ACC112 (cell line): ENCODE measurements at regions not wholly inside any gene's neighbourhood (a gene's known extent, or its start where the extent isn't known, plus 50 kb on each side); places are given as distances from the start of the nearest gene placed in this dataset.

ENCODE experiments used
- H2AFZ ChIP-seq: fragments of 200-600 bp; sonication (generic); one replicate; pipeline ENCODE4 v1.6.0; 2017; ENCODE audit warnings: antibody characterized with exemption, low read length; ENCODE audit not compliant: unreplicated experiment
- H3K27ac ChIP-seq: fragments of 200-600 bp; sonication (generic); 2 replicates; pipeline ENCODE4 v1.5.1; 2014; ENCODE audit warnings: low read depth, mild to moderate bottlenecking, antibody characterized with exemption, low read length, moderate library complexity
- H3K27me3 ChIP-seq: fragments of 200-600 bp; sonication (generic); 2 replicates; pipeline ENCODE4 v1.6.1; 2014; ENCODE audit warnings: mild to moderate bottlenecking, antibody characterized with exemption, low read length, moderate library complexity, mixed read lengths; ENCODE audit not compliant: insufficient read depth
- H3K36me3 ChIP-seq: fragments of 200-600 bp; sonication (generic); 2 replicates; pipeline ENCODE4 v1.6.1; 2016; ENCODE audit warnings: mild to moderate bottlenecking, antibody characterized with exemption, low read length, moderate library complexity, mixed read lengths; ENCODE audit not compliant: insufficient read depth
- H3K4me1 ChIP-seq: fragments of 200-600 bp; sonication (generic); one replicate; pipeline ENCODE4 v1.6.1; 2016; ENCODE audit warnings: low read length, mixed read lengths; ENCODE audit not compliant: insufficient read depth, unreplicated experiment, control insufficient read depth
- H3K4me3 ChIP-seq: fragments of 200-600 bp; sonication (generic); 2 replicates; pipeline ENCODE4 v1.5.1; 2014; ENCODE audit warnings: mild to moderate bottlenecking, low read depth, low read length
- H3K79me2 ChIP-seq: fragments of 200-600 bp; sonication (generic); one replicate; pipeline ENCODE4 v1.6.0; 2016; ENCODE audit warnings: low read length; ENCODE audit not compliant: control insufficient read depth, unreplicated experiment, insufficient read depth

DNA sequence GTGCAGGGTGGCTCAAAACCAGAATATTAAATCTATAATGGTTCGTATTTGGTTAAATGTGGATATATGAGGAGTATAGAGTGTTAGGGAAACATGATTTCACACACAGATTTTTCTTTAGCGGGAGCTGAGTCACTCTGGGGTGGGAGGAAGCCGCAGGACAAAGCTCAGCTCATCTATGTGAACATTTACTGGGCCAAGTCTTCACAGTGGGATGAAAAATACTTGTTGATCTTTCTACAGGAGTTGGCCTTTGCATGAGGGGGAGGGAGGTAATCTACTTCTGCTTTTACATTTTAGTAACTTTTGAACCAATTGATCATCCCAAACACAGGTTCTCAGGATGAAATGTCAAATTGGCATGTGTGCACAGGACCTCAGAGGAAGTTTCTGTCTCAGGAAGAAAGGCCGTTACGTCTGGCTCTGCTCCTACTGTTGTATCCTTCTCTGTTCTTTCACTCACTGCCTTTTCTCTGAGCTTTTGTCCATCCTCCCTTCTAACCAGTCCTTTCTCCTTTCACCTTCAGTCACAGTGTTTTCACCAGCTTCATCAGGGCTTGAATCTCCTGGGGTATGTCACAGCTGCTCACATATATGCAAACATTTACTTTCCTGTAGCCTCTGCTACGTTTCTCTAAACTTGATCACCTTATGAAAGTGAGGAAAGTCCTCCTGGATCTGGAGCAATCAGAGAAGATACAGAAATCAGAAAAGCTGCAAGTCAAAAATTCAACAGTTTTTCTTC lies 943.3 kb upstream of the FANCL start:
- Histone ChIP-seq H3K4me1 (no peaks in the 10 kb centered on the region), H3K27ac (no peak overlapping the region), H2AFZ (no peak overlapping the region), H3K4me3 (no peak overlapping the region), H3K79me2 (no peaks in the 10 kb centered on the region), H3K36me3 (no peaks in the 10 kb centered on the region), H3K27me3 (no peaks in the 10 kb centered on the region)

DNA sequence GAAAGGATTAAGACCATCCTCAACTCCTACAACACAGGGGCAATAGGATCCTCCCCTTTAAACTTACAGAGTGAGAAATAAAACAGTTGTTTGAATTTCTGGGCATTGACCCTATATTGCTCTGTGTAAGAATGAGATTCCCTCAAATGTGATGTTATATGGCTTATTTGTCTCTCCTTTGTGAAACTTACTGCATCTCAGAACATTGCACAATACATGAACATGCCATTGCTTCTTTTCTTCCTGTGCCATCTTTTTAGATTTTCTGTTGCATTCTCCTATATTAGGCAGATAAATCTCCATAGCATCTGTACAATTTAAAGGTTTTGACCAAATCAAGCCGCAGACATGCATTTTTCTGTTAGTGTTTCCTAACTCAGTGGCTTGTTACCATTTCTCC lies 941.9 kb upstream of the FANCL start:
- Histone ChIP-seq H3K79me2 (no peaks in the 10 kb centered on the region), H3K27me3 (no peaks in the 10 kb centered on the region), H3K36me3 (no peaks in the 10 kb centered on the region), H3K4me3 (no peak overlapping the region), H3K27ac (no peak overlapping the region), H3K4me1 (no peaks in the 10 kb centered on the region), H2AFZ (no peak overlapping the region)

DNA sequence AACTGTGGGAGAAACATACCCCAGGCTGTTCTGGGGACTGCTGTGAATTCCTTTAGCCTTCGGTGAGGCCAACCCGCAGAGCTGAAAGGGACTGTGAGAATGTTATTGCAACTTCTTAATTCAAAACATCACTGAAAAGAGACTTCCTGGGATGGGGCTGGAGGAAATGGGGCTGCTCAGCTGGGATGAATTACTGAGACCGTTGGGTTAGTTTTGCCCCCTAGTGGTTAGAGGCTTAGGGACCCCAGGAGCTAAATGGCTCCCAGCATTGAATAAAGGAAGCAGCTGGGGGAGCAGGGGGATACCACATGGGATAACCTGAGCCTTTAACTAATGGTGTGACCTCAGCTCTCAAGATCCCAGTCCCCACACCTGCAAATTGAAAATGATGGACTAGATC lies 941.1 kb upstream of the FANCL start:
- H3K4me3 ChIP-seq, result no peak overlapping the region
- H3K4me1 ChIP-seq, result no peaks in the 10 kb centered on the region
- H2AFZ ChIP-seq, result no peak overlapping the region
- no peaks in the 10 kb centered on the region for H3K79me2 ChIP-seq
- H3K27me3 ChIP-seq, result no peaks in the 10 kb centered on the region
- no peak overlapping the region for H3K27ac ChIP-seq
- no peaks in the 10 kb centered on the region for H3K36me3 ChIP-seq

DNA sequence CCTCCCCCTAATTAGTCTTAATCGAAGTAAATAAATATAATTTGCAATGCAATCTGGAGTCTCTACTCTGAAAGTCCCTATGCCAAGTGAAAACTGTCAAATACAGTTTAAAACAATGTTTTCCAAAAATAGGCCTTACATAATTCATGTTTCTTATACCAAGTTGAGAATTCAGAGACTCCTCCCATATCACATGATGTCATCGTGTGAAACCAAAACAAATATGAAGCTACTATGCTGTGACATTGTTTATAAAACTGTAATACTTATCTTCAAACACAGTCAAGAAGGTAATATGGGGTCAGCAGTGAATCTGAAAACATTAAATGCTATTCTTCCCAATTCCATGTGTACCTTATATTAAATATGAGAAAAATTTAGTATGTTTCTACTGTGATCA lies 940.2 kb upstream of the FANCL start:
- Histone ChIP-seq H3K36me3 (no peaks in the 10 kb centered on the region), H3K4me1 (no peaks in the 10 kb centered on the region), H3K27ac (no peak overlapping the region), H2AFZ (no peak overlapping the region), H3K27me3 (no peaks in the 10 kb centered on the region), H3K79me2 (no peaks in the 10 kb centered on the region), H3K4me3 (no peak overlapping the region)

DNA sequence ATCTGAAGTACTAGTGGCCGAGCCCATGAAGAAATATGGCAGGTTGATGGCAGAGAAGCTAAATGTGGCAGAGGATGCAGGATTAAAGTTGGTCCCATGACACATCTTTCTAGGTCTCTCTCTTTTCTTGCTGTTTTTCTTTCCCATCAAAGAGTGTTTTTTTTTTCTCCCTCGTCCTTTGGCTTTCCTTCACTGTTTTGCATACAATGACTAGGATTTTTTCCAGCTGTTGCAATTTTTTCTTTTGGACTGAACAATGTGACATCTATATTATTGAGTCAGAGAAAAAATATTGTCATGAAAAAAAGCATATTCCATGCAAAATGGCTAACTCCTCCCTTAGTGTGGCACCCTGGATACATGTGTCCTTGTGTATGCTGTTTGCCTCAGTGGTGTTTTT lies 939.5 kb upstream of the FANCL start:
- Histone ChIP-seq H2AFZ (no peak overlapping the region), H3K36me3 (no peaks in the 10 kb centered on the region), H3K79me2 (no peaks in the 10 kb centered on the region)

DNA sequence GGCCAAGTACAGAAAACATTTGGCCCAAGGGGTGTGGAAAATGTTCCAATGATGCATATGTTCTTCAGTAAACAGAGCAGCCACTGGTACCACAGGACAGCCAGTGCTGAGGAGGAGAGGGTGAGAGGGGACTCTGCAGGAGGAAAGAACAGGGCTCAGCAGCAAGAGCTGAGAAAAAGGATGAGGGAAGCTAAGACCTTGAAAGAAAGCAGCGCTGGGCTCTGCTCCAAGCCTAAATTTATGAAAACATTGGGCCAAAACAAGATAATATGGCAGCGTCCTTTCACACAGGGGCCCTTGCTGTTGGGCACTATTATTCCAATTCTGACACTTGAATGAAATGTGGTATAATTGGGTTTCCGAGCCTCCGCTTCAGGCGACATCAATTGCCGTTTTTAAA lies 939.0 kb upstream of the FANCL start:
- Histone ChIP-seq H3K27ac (no peak overlapping the region), H3K4me3 (no peak overlapping the region), H3K27me3 (no peaks in the 10 kb centered on the region), H3K4me1 (no peaks in the 10 kb centered on the region), H2AFZ (no peak overlapping the region), H3K79me2 (no peaks in the 10 kb centered on the region), H3K36me3 (no peaks in the 10 kb centered on the region)

More for the DNA sequence above, 939.5 kb upstream of the FANCL start:
- no peak overlapping the region for H3K4me3 ChIP-seq
- no peaks in the 10 kb centered on the region for H3K27me3 ChIP-seq
- no peak overlapping the region for H3K27ac ChIP-seq
- no peaks in the 10 kb centered on the region for H3K4me1 ChIP-seq

DNA sequence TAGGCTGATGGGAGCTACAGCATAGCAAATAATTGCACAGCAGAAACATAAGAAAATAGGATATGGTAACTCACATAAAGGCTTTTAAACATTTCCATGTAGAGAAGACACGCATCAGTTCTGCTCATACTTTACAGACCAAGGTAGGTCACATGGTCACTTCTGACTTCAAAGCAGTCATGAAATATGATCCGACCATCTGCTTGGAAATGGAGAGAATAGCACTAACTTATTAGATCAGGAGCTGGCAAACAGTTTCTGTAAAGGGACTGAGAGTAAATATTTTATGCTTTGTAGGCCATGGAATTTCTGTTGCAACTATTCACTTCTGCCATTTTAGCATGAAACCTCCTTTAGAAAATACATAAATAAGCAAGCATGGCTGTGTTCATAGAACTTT lies 936.6 kb upstream of the FANCL start:
- no peaks in the 10 kb centered on the region for H3K27me3 ChIP-seq
- H3K4me3 ChIP-seq, result no peak overlapping the region
- H3K27ac ChIP-seq, result no peak overlapping the region
- no peaks in the 10 kb centered on the region for H3K4me1 ChIP-seq
- no peak overlapping the region for H2AFZ ChIP-seq
- no peaks in the 10 kb centered on the region for H3K79me2 ChIP-seq
- H3K36me3 ChIP-seq, result no peaks in the 10 kb centered on the region

DNA sequence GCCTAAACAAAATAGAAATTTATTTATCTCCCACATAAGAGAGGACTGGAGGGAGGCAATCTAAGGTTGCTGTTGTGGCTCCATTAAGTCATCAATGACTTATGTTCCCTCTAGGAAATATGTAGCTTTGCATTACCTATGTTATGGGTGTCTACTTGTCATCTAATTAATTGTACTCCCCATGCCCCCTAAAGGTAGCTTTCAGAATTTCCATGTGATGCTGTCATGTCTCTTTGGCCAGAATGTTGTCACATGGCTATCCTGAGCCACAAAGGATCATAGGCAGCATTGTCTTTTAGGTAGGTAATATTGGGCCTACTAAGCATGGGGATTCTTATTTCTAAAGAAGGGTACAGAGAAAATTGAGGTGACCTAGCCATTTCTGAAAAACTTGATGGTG lies 935.6 kb upstream of the FANCL start:
- Histone ChIP-seq H3K36me3 (no peaks in the 10 kb centered on the region), H3K27me3 (no peaks in the 10 kb centered on the region), H3K4me3 (no peak overlapping the region), H3K4me1 (no peaks in the 10 kb centered on the region), H3K27ac (no peak overlapping the region), H2AFZ (no peak overlapping the region), H3K79me2 (no peaks in the 10 kb centered on the region)

DNA sequence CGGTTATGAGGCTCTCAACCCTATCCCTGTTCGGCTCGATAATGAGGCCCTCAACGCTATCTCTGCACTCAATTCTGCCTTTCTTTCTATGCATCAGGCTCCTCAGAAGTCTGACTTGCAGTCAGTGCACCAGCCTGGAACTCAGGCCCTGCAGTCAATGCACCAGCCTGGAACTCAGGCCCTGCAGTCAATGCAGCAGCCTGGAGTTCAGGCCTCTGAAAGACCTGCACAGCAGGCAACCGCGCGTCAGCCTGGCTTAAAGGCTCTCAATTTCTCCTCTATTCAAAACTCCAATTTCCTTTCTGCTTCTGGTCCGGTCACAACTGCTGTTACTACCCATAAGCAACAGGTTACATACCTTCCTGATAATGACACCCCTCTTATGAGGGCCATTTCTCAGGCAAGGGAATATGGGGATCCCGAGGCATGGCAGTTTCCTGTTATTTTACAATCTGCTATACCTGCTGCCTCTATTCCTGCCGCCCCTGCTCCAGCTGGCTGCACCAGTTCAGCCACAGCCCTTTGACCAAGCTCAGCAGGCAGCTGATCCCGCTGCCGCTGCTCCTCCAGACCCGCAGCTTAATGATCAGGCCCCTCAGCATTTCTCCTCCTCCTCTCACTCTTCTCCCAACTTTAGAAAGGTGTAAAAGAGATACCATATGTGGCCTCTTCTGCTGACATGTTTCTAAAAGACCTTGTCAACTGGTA lies 933.6 kb upstream of the FANCL start:
- Histone ChIP-seq H3K79me2 (no peaks in the 10 kb centered on the region), H3K27ac (no peak overlapping the region), H3K4me1 (no peaks in the 10 kb centered on the region), H3K4me3 (no peak overlapping the region), H3K36me3 (no peaks in the 10 kb centered on the region), H3K27me3 (no peaks in the 10 kb centered on the region), H2AFZ (no peak overlapping the region)

DNA sequence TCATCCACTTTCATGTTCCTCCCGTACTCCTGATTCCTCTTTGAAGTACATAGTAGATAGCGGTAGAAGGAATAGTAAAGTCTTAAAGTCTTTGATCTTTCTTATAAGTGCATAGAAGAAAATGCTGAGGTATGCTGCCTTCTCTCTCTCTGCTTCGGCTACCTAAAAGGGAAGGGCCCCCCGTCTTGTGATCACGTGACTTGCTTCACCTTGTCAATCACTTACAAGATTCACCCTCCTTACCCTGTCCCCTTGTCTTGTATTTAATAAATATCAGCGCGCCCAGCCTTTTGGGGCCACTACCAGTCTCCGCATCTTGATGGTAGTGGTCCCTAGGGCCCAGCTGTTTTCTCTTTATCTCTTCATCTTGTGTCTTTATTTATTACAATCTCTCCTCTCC lies 932.2 kb upstream of the FANCL start:
- Histone ChIP-seq H2AFZ (no peak overlapping the region), H3K27me3 (no peaks in the 10 kb centered on the region), H3K4me1 (no peaks in the 10 kb centered on the region), H3K4me3 (no peak overlapping the region), H3K36me3 (no peaks in the 10 kb centered on the region), H3K27ac (no peak overlapping the region), H3K79me2 (no peaks in the 10 kb centered on the region)

DNA sequence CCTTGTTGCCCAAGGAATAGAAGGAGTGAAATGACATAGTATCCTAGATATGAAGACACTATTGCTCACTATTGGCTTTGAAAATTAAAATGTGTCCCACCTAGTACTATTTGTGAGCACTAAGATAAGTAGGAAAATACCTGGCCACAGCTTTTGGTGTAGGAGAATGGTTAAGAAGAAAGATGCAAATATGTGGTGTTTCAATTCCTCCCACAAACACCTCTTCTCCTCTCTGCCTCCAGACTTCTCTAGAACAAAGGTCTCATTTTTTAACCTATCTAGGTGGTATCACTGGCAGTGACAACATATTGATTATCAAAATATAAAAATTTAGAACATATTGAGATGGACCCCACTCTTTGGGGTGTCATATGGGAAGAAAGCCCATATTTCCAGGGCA lies 929.9 kb upstream of the FANCL start:
- H3K27me3 ChIP-seq, result no peaks in the 10 kb centered on the region
- H3K4me3 ChIP-seq, result no peak overlapping the region
- no peaks in the 10 kb centered on the region for H3K4me1 ChIP-seq
- H3K79me2 ChIP-seq, result no peaks in the 10 kb centered on the region
- H2AFZ ChIP-seq, result no peak overlapping the region
- H3K27ac ChIP-seq, result no peak overlapping the region
- no peaks in the 10 kb centered on the region for H3K36me3 ChIP-seq
